ENCODE measurements at regions not wholly inside any gene's neighbourhood (a gene's known extent, or its start where the extent isn't known, plus 50 kb on each side); places are given as distances from the start of the nearest gene placed in this dataset.
A peak's percentile ranks its signal among the peaks of the same experiment; 100 is the strongest.

- Histone ChIP-seq H3F3A (ENCODE audit: low read depth) (no peaks in the 10 kb centered on the region), H3K9me3 (ENCODE audit: low read depth) (no peaks in the 10 kb centered on the region), H3K4me3 (no peak overlapping the region), H2AFZ (replicated peaks) (no peak overlapping the region), H3K27me3 (no peaks in the 10 kb centered on the region), H4K20me1 (ENCODE audit: low read depth) (no peaks in the 10 kb centered on the region), H3K36me3 (no peaks in the 10 kb centered on the region), H3K79me2 (ENCODE audit: low read depth) (no peaks in the 10 kb centered on the region), H3K27ac (no peak overlapping the region), H3K4me1 (peaks cover 10% of the 10 kb centered on the region), H3K4me2 (no peak overlapping the region), H3K9ac (no peak overlapping the region)
- Mint-ChIP-seq H3K36me3 (no peaks in the 10 kb centered on the region), H3K27ac (no peak overlapping the region), H3K9me3 (peaks cover 3% of the 10 kb centered on the region), H3K4me3 (no peak overlapping the region), H3K4me1 (peaks cover 14% of the 10 kb centered on the region), H3K27me3 (ENCODE audit: insufficient read depth, low read depth) (peaks cover 3% of the 10 kb centered on the region)
- no peak for DNase-seq (ENCODE audit: low spot score)
- no peak for TF ChIP-seq EZH2phosphoT487 (IDR thresholded peaks at IDR 0.05)
- no peak for TF ChIP-seq EZH2 (IDR thresholded peaks at IDR 0.05)
- no peak for TF ChIP-seq CTCF (IDR thresholded peaks at IDR 0.05)
Measured at GRCh38 chr1:55713516-55713915, 498.4 kb upstream of the USP24 start.

GRCh38 chr1:55712148-55712547 is 497.0 kb upstream of the USP24 start:
- Mint-ChIP-seq H3K27ac (no peak overlapping the region), H3K4me1 (peaks cover 22% of the 10 kb centered on the region)

GRCh38 chr1:55708781-55709180 is 493.6 kb upstream of the USP24 start:
- peaks cover 7% of the 10 kb centered on the region for H3K27me3 Mint-ChIP-seq (ENCODE audit: insufficient read depth, low read depth)
- peak overlapping the region; percentile 3 for H3K27ac Mint-ChIP-seq

More at GRCh38 chr1:55712148-55712547, 497.0 kb upstream of the USP24 start:
- Histone ChIP-seq H2AFZ (replicated peaks) (no peak overlapping the region), H3K4me3 (no peak overlapping the region), H3F3A (ENCODE audit: low read depth) (no peaks in the 10 kb centered on the region), H3K4me1 (peaks cover 10% of the 10 kb centered on the region), H3K9me3 (ENCODE audit: low read depth) (no peaks in the 10 kb centered on the region), H4K20me1 (ENCODE audit: low read depth) (no peaks in the 10 kb centered on the region), H3K27ac (no peak overlapping the region), H3K9ac (no peak overlapping the region), H3K79me2 (ENCODE audit: low read depth) (no peaks in the 10 kb centered on the region), H3K27me3 (no peaks in the 10 kb centered on the region), H3K36me3 (no peaks in the 10 kb centered on the region), H3K4me2 (no peak overlapping the region)
- H3K36me3 Mint-ChIP-seq, result no peaks in the 10 kb centered on the region
- no peak for DNase-seq (ENCODE audit: low spot score)
- H3K27me3 Mint-ChIP-seq (ENCODE audit: insufficient read depth, low read depth), result peaks cover 5% of the 10 kb centered on the region
- H3K9me3 Mint-ChIP-seq, result peaks cover 3% of the 10 kb centered on the region
- H3K4me3 Mint-ChIP-seq, result no peak overlapping the region
- TF ChIP-seq EZH2phosphoT487 (IDR thresholded peaks at IDR 0.05) (no peak), CTCF (IDR thresholded peaks at IDR 0.05) (no peak), EZH2 (IDR thresholded peaks at IDR 0.05) (no peak)

More at GRCh38 chr1:55708781-55709180, 493.6 kb upstream of the USP24 start:
- Histone ChIP-seq H3K4me3 (no peak overlapping the region), H3K79me2 (ENCODE audit: low read depth) (no peaks in the 10 kb centered on the region), H3F3A (ENCODE audit: low read depth) (no peaks in the 10 kb centered on the region), H3K4me2 (no peak overlapping the region), H2AFZ (replicated peaks) (no peak overlapping the region), H3K27me3 (no peaks in the 10 kb centered on the region), H4K20me1 (ENCODE audit: low read depth) (no peaks in the 10 kb centered on the region), H3K36me3 (no peaks in the 10 kb centered on the region), H3K9me3 (ENCODE audit: low read depth) (no peaks in the 10 kb centered on the region), H3K27ac (no peak overlapping the region), H3K9ac (no peak overlapping the region), H3K4me1 (peaks cover 10% of the 10 kb centered on the region)
- H3K4me1 Mint-ChIP-seq, result peaks cover 22% of the 10 kb centered on the region
- H3K4me3 Mint-ChIP-seq, result peak overlapping the region; percentile 5
- TF ChIP-seq EZH2phosphoT487 (IDR thresholded peaks at IDR 0.05), result no peak
- TF ChIP-seq EZH2 (IDR thresholded peaks at IDR 0.05), result no peak
- TF ChIP-seq CTCF (IDR thresholded peaks at IDR 0.05), result no peak
- H3K9me3 Mint-ChIP-seq, result peaks cover 5% of the 10 kb centered on the region
- DNase-seq (ENCODE audit: low spot score), result no peak
- H3K36me3 Mint-ChIP-seq, result no peaks in the 10 kb centered on the region

All from neural progenitor cell (in vitro differentiated cells).